Keratinocyte (primary cell): ENCODE measurements at regions not wholly inside any gene's neighbourhood (a gene's known extent, or its start where the extent isn't known, plus 50 kb on each side); places are given as distances from the start of the nearest gene placed in this dataset.

Experiments
- DNase-seq: peaks from one replicate; pipeline ENCODE4 v3.0.0-alpha.2; 2011; ENCODE audit warnings: low read depth, missing footprints, low spot score
- FAIRE-seq: peaks from 2 replicates; lab custom pipeline; 2011; peaks lifted over from hg19 to GRCh38; lab: Jason Lieb, UNC
- H2AFZ ChIP-seq: 2 replicates; pipeline ENCODE4 v1.6.0; 2012; ENCODE audit warnings: low read length, control low read depth, inconsistent platforms; ENCODE audit not compliant: control insufficient read depth
- H3K27ac ChIP-seq: 2 replicates; pipeline ENCODE4 v1.5.1; 2011; ENCODE audit warnings: low read length; ENCODE audit not compliant: control insufficient read depth, insufficient read depth
- H3K27me3 ChIP-seq: 3 replicates; pipeline ENCODE4 v1.6.0; 2011; ENCODE audit warnings: low read length; ENCODE audit not compliant: control insufficient read depth, insufficient read depth; ENCODE audit errors: extremely low read depth
- H3K36me3 ChIP-seq, 2 experiments: 2 replicates in 1 of 2; 3 replicates in 1 of 2; pipeline ENCODE4 v1.5.1; 2011; ENCODE audit warnings: low read length in 2 of 2, mild to moderate bottlenecking in 1 of 2; ENCODE audit not compliant: control insufficient read depth in 2 of 2, insufficient read depth in 2 of 2; ENCODE audit errors: extremely low read depth in 1 of 2
- H3K4me1 ChIP-seq: 3 replicates; pipeline ENCODE4 v1.5.1; 2011; ENCODE audit warnings: low read length; ENCODE audit not compliant: control insufficient read depth, insufficient read depth; ENCODE audit errors: extremely low read depth
- H3K4me2 ChIP-seq: 3 replicates; pipeline ENCODE4 v1.6.0; 2011; ENCODE audit warnings: low read depth, low read length; ENCODE audit not compliant: control insufficient read depth, insufficient read depth; ENCODE audit errors: extremely low read depth
- H3K4me3 ChIP-seq, 3 experiments: fragments of 200-600 bp in 1 of 3; sonication (generic) in 1 of 3; 2 replicates in 2 of 3; 3 replicates in 1 of 3; pipeline ENCODE4 v1.5.1; 2011 to 2016; ENCODE audit warnings: low read length in 3 of 3, mild to moderate bottlenecking in 3 of 3, control low read depth in 2 of 3, inconsistent platforms in 1 of 3, low read depth in 1 of 3, mixed read lengths in 1 of 3, mixed run types in 1 of 3, moderate library complexity in 1 of 3; ENCODE audit not compliant: control insufficient read depth in 2 of 3, insufficient read depth in 2 of 3; ENCODE audit errors: extremely low read depth in 1 of 3
- H3K79me2 ChIP-seq: 2 replicates; pipeline ENCODE4 v1.6.0; 2012; ENCODE audit warnings: low read length; ENCODE audit not compliant: control insufficient read depth, insufficient read depth
- H3K9ac ChIP-seq: 3 replicates; pipeline ENCODE4 v1.6.0; 2011; ENCODE audit warnings: low read length; ENCODE audit not compliant: control insufficient read depth, insufficient read depth; ENCODE audit errors: extremely low read depth
- H3K9me1 ChIP-seq: 3 replicates; pipeline ENCODE4 v1.6.0; 2011; ENCODE audit warnings: low read length; ENCODE audit not compliant: control insufficient read depth, insufficient read depth; ENCODE audit errors: extremely low read depth
- H3K9me3 ChIP-seq: 2 replicates; pipeline ENCODE4 v1.5.1; 2012; ENCODE audit warnings: low read depth, low read length; ENCODE audit not compliant: control insufficient read depth
- H4K20me1 ChIP-seq: 3 replicates; pipeline ENCODE4 v1.6.0; 2011; ENCODE audit warnings: low read length; ENCODE audit not compliant: control insufficient read depth, insufficient read depth; ENCODE audit errors: extremely low read depth
- CTCF ChIP-seq, 3 experiments: IDR thresholded peaks in 1 of 3; conservative IDR thresholded peaks in 1 of 3; optimal IDR thresholded peaks in 1 of 3; 2 replicates in 2 of 3; 3 replicates in 1 of 3; pipeline versions ENCODE3 to v1.5.1; 2011; ENCODE audit warnings: low read length in 3 of 3, mild to moderate bottlenecking in 3 of 3, moderate library complexity in 2 of 3, control low read depth in 1 of 3, inconsistent platforms in 1 of 3; ENCODE audit not compliant: insufficient read depth in 2 of 3; ENCODE audit errors: extremely low read depth in 1 of 3
- EZH2 ChIP-seq: IDR thresholded peaks from one replicate; pipeline ENCODE4 v1.6.1; 2012; ENCODE audit warnings: inconsistent platforms, mild to moderate bottlenecking, low read length, moderate library complexity
- dilution Hi-C: fragments of 300-500 bp; cut with MboI; formaldehyde crosslinking; loops from one replicate; pipeline ENCODE4 v1.7.0; 2020; ENCODE audit warnings: low sequenced_read_pairs; ENCODE audit not compliant: extremely low pct_ligation_motif_present

GRCh38 chr6:133701633-133702331 lies 187.1 kb upstream of the TCF21 start:
- dilution Hi-C loops, result no loop called here
- no peak overlapping the region for H3K27ac ChIP-seq
- no peak for FAIRE-seq

GRCh38 chr6:133704371-133704770 lies 184.5 kb upstream of the TCF21 start:
- Histone ChIP-seq H3K27ac (no peak overlapping the region), H3K9ac (no peak overlapping the region)

More at GRCh38 chr6:133701633-133702331, 187.1 kb upstream of the TCF21 start:
- no peaks in the 10 kb centered on the region for H3K9me1 ChIP-seq
- no peaks in the 10 kb centered on the region for H4K20me1 ChIP-seq
- no peaks in the 10 kb centered on the region for H3K79me2 ChIP-seq
- H2AFZ ChIP-seq, result no peak overlapping the region
- H3K36me3 ChIP-seq, result no peaks in the 10 kb centered on the region
- no peak overlapping the region for H3K9ac ChIP-seq
- no peaks in the 10 kb centered on the region for H3K27me3 ChIP-seq
- H3K9me3 ChIP-seq, result no peaks in the 10 kb centered on the region
- no peak for DNase-seq
- no peak overlapping the region for H3K4me3 ChIP-seq
- no peak overlapping the region for H3K4me2 ChIP-seq
- H3K4me1 ChIP-seq, result no peaks in the 10 kb centered on the region
- TF ChIP-seq EZH2 (no peak), CTCF (optimal IDR thresholded peaks at IDR 0.05 in 1 of 3, IDR thresholded peaks at IDR 0.05 in 1 of 3, conservative IDR thresholded peaks at IDR 0.05 in 1 of 3; ENCODE audit: extremely low read depth in 1 of 3, insufficient read depth in 2 of 3, low read length in 3 of 3) (no peak)

More at GRCh38 chr6:133704371-133704770, 184.5 kb upstream of the TCF21 start:
- FAIRE-seq, result no peak
- no peaks in the 10 kb centered on the region for H3K27me3 ChIP-seq
- H4K20me1 ChIP-seq, result no peaks in the 10 kb centered on the region
- DNase-seq, result no peak
- no peaks in the 10 kb centered on the region for H3K9me1 ChIP-seq
- dilution Hi-C loops, result no loop called here
- no peak overlapping the region for H3K4me3 ChIP-seq
- no peaks in the 10 kb centered on the region for H3K4me1 ChIP-seq
- no peaks in the 10 kb centered on the region for H3K79me2 ChIP-seq
- H2AFZ ChIP-seq, result no peak overlapping the region
- H3K36me3 ChIP-seq, result no peaks in the 10 kb centered on the region
- no peaks in the 10 kb centered on the region for H3K9me3 ChIP-seq
- TF ChIP-seq CTCF (optimal IDR thresholded peaks at IDR 0.05 in 1 of 3, IDR thresholded peaks at IDR 0.05 in 1 of 3, conservative IDR thresholded peaks at IDR 0.05 in 1 of 3; ENCODE audit: extremely low read depth in 1 of 3, insufficient read depth in 2 of 3, low read length in 3 of 3) (no peak), EZH2 (no peak)
- H3K4me2 ChIP-seq, result no peak overlapping the region
